HG03354 (cell line): ENCODE measurements at regions not wholly inside any gene's neighbourhood (a gene's known extent, or its start where the extent isn't known, plus 50 kb on each side); places are given as distances from the start of the nearest gene placed in this dataset.
"Not testable (repeated sequence)": the region's sequence is repeated elsewhere in the genome, so short reads cannot be mapped to it uniquely, and the experiment has no call there.

Source experiments
- ATAC-seq: cut with Tn5 transposase; IDR thresholded peaks from one replicate; pipeline ENCODE4 v1.9.1; 2021; ENCODE audit warnings: mild to moderate bottlenecking; ENCODE audit not compliant: unreplicated experiment, poor library complexity, severe bottlenecking

DNA sequence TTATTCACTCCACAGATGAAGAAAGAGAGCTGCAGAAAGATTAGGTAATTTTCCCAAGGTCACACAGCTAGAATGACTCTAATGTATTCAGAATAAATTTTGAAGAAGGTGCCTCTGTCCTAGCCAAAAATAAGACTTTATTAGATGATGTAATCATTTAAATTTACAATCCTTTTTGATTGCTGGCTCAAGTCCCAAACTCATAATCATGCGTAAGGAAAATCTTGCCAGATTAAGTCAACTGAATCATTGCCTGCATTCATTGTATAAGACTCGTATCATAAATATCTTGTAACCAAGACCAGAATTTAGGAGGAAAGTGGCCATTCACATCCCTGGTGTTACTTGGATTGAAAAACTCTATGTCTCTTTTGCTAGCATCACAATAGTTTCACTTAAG, 53.1 kb upstream of the STK39 start:
- ATAC-seq, result no peak

DNA sequence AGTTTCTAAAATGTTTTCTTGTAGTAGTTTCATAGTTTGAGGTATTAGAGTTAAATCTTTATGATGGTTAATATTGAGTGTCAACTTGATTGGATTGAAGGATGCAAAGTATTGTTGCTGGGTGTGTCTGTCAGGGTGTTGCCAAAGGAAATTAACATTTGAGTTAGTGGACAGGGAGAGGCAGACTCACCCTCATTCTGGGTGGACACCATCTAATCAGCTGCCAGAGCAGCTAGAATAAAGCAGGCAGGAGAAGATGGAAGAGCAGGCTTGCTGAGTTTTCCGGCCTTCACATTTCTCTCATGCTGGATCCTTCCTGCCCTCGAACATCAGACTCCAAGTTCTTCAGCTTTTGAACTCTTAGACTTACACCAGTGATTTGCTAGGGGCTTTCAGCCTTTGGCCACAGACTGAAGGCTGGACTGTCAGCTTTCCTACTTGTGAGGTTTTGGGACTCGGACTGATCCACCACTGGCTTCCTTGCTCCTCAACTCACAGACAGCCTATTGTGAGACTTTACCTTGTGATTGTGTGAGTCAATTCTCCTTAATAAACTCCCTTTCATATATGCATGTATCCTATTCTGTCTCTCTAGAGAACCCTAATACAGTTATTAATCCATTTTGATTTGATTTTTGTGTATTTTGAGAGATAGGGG, 56.8 kb upstream of the STK39 start:
- ATAC-seq, result no peak

DNA sequence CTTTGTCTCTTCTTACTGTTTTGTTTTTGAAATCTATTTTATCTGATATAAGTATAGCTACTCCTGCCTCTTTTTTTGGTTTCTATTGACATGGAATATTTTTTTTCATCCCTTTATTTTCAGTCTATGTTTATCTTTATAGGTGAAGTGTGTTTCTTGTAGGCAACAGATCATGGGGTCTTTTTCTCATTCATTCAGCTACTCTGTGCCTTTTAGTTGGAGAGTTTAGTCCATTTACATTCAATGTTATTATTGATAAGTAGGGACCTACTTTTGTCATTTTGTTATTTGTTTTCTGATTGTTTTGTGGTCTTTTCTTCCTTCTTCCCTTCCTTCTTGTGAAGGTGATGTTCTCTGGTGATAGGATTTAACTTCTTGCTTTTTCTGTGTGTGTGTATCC, 60.0 kb upstream of the STK39 start:
- no peak for ATAC-seq

DNA sequence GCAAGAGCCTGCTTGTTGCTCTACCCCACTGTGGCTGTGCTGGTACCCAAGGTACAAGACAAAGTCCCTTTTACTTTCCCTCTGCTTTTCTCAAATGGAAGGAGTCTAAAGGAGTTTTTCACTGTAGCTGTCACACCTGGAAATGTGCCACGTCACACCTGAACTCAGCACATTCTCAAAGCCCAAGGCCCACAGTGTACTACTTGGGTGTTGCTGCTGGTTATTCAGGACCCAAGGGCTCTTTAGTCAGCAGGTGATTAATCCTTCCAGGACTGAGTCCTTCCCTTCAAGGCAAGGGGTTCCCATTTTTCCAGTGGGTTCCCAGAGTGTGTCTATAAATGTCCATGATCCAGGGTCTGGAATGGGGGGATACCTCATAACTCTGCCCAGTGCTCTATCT, 63.2 kb upstream of the STK39 start:
- ATAC-seq, result no peak

DNA sequence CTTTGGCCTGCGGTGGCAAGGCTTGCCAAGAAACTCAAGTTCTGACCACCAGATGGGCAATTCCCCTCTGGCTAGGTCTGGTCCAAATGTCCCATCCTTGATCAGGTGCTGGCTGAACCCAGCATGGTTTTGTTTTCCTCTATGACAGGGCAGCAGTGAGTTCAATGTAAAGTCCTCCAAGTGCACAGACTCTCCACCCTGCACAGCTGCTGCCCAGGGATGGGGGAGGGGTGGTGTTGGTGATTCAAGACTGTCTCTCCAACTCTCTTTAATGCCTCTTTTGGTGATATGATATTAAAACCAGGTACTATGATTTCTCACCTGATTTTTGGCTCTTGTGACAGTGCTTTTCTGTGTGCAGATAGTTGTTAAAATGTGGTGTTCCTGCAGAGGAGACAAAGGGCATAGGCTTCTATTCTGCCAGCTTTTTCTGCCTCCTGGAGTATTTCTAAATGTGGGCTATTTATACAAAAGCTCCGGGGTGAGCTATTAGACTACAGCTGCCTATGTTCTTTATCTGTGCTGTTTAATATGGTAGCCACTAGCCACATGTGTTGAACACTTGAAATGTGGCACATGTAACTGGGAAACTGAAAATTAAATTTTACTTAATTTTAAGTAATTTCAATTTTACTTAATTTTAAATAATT, 64.0 kb upstream of the STK39 start:
- ATAC-seq, result no peak

DNA sequence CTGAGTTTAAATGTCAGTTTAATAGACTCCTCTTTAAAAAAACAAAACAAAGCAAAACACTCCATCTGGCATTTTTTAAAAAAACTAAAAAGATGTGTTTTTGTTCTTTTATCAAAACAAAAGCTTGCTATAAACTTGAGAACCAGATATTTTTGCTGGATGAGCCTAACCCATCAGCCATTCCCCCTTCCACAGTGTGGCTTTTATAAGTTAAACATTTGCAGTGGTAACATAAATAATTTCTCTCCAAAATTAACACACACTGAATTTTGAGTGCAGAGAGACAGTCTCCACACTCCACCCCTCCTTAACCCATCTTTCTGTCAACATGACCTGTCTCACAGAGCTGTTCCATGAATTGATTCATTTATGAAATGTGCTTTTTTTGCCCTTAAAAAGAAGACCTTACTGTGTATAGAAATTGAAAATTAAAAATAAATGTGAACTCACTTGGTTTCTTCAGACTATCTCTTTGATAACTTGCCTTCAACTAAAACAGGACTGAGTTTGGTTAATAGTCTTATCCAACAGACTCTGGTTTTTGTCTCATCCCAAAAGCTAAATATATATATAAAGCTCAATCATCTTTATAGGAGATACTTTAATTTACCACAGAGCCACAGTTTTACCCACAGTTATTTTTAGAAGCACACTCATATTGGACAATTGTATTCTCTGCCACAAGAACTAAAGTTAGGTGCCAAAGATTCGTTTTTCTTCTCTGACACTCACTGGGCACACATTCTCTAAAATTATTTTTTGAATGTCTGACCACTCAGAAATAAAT, 64.8 kb upstream of the STK39 start:
- no peak for ATAC-seq

DNA sequence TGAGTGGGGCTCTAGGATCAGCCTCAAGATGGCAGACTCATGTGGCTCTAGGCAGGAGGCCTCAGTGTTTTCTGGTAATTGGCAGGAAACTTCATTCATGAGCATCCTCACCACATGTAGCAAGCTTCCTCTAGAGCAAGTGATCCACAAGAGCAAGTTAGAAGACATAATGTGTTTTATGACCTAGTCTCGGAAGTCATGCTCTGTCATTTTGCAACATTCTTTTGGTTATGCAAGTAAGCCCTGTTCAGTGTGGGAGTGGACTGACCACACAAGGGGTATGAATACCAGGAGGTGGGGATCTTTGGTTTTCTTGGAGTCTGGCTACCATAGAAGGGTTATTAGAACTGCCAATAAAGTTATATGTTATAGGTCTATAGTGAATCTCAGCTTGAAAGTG, 66.8 kb upstream of the STK39 start:
- no peak for ATAC-seq

DNA sequence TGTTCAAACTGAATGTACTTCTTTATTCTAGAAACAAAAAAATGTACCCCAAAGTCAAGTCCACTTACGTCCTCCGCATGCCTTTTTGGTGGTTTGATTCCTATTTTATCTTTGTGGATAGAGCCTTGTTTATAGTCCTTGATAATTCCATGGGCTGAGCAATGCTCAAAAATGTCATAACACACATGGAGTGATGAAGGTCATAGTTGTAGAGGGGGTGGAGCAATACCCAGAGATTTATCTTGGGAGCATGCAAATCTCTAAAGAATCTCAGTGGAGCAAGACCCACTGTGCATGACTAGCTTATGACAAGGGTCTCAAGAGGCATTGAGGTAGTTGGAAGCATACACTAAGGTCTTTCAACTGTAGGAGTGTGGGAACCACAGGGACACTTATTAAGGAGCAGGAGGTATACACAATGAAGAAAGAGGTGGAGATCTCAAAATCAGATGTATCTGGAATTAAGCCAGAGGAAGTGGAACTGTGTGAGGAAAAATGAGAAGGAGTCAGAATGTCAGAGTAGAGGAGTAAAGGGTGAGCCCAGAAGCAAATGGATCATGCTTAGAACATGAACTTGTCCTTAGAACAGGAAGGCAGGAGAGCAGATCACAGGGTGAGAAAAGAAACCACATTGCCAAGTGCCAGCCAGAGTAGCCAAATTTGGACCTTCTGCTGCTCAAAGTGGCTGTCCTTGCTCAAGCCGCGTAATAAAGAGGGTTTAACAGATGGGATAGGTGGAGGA, 68.1 kb upstream of the STK39 start:
- no peak for ATAC-seq

DNA sequence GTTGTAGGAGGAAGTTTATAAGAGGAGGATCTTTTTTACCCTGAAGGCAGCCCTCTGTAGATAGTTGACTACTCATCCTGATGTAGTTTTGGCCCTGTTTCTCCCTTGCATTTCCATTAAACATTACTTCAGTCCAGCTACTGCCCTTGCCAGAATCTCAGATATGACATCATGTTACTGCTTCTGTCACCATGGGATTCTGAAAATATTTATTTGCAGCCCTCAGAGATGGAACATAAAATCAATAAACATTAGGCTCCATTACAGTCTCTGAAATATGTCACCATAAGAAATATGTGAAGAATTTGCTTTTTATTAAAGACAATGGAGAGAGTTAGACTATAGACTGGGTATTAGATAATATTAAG, 68.7 kb upstream of the STK39 start:
- no peak for ATAC-seq

DNA sequence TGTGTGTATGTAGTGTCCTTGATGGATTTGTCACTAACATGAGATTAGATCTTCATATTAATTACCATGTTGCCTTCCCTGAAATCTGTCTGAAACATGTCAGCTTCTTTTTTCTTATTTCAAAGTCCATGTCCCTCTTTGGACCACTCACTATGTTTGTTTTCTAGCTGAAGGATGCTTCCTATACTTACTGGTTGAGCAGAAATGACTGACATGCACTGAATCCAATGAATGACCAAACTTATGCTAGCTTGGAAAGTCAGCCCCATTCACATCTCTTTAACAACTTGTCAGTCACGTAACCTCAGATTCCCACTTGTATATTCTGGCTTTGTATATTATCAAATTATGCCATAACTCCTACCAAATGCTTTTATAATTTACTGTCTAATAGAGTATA, 69.9 kb upstream of the STK39 start:
- no peak for ATAC-seq

DNA sequence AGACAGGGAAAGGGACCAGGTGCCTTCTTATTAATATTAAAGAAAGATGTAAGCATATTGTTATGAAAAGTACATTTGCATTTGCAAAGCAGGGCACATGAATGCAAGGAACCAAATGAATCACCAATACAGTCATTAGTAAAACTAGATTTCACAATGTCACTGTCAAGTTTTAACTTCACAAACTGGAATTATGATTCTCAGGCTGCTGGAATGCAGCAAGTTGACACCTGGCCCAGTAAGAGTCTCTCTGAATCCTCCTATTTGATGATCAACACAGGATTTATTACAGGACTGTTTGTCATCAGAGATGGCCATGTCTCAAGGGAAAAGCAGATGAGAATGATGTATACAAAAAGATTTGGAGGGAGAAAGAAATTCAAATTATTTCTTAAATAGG, 72.9 kb upstream of the STK39 start:
- no peak for ATAC-seq

DNA sequence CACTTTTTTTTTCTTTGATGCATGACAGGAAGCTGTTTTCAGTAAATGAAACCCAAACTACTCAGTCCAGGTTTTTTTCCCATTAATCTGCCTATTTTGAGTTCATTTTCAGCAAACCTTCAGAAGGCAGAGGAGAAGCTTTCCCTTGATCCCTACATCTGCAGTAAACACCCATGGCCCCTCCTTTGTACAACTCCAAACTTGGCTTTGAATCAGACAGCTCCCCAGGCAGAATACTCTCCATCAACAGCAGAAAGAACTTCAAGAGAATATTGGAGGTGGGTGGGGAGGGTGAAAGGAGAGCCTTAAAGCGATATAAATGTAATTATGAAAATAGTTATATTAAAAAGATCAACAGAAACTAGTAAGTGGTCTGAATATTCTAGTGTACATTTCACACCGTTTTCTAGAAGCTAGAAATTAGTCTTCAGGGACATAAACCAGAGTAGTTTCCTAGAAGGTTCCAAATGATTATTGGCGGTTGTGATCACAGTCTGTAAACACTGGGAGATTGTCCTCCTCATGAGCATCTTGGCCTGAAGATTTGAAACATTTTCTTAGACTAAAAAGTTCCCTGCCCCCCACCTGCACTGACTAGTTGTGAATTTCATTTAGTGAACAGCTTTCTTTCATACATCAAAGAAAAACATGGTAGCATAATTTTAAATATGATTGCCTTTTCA, 75.1 kb upstream of the STK39 start:
- no peak for ATAC-seq

DNA sequence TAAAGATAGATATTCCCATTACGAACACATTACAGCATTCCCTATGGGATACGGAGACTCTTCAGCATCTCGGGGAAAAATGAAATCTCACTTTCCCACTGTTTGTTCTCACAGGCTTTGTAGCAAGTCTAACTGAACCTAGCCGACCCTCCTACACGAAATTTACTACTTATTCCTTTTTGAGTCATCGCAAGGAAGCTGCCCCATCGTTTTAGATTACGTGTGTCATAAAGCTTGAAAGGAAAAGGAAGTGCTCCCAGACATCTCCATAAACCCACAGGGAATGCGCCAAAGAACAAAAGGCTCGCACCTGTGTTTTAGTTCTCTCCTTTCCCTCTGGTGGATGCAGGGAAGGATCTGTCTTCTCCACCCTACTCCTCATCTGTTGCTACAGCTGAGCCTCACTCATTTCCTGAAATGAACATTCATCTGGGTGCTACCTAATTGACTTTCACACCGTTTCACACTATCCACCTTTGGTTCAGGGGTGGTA, 76.2 kb upstream of the STK39 start:
- ATAC-seq, result no peak

DNA sequence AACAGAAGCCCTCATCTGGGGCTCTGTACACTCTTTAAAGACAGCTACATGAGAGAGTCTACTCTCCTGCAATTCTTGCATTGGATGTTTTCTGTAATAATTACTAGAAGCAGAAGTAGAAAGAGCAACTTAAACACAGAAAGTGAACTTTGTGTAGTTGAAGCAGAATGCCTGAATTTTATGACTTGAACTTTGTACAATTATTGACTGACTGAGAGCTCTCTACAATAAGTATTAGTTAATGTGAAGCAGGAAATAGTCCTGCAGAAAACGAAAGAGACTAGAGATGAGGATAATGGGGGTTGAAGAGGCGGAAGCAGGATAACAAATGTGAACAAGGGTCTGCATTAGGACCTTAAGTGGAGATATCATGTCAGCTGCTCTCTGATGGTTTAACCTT, 79.2 kb upstream of the STK39 start:
- no peak for ATAC-seq

DNA sequence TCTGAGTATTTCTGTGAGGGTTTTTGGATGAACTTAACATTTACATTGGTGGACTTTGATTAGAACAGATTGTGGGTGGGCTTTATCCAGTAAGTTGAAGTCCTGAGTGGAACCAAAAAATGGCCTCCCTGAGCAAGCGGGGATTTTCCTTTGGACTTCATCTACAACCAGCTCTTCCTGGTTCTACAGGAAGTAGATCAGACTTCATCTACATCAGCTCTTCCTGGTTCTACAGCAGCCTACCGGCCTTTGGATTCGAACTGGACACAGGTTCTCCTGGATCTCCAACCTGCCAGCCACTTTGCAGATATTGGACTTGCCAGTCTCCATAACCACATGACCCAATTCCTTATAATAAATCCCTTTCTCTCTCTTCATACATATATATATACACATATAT, 79.9 kb upstream of the STK39 start:
- no peak for ATAC-seq

DNA sequence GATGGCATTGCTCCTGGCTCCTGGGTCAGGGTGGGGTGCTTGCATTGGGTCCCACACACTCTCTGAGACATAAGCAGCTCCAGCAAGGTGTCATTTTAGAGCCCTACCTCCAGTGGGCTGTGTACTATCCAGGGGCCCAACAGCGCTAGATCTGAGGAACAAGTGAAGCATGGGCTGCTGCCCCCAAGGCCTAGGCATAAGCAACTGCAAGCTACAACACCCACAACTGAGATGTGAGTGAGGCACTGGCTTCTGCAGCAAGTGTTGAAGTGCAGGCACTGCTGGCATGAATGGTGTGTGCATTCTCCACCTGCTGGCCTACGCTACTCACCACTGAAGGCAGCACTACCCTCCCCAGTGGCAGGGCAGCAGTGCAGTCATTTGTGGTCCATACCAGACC, 81.0 kb upstream of the STK39 start:
- ATAC-seq, result no peak

DNA sequence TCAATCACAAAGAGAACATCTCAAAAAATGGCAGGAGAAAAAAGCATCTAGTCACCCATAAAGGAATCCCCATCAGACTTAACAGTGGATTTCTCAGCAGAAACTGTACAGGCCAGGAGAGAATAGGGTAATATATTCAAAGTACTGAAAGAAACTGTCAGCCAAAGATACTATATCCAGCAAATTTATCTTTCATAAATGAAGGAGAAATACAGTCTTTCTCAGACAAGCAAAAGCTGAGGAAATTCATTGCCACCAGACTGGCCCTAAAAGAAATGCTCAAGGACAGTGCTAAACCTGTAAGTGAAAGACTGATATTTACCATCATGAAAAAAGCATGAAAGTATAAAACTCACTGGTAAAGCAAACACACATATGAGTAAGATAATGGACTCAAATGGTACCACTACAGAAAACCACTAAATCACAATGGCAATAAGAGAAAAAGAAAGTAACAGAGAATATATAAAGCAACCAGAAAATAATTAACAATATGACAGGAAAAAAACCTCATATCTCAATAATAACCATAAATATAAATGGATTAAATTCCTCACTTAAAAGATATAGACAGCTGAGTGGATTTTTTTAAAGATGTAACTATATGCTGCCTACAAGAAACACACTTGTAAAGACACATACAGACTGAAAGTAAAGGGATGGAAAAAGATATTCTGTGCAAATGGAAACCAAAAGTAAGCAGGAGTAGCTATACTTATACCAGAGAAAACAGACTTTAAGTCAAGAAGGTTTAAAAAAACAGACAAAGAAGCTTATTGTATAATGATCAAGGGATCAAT, 83.4 kb upstream of the STK39 start:
- no peak for ATAC-seq

DNA sequence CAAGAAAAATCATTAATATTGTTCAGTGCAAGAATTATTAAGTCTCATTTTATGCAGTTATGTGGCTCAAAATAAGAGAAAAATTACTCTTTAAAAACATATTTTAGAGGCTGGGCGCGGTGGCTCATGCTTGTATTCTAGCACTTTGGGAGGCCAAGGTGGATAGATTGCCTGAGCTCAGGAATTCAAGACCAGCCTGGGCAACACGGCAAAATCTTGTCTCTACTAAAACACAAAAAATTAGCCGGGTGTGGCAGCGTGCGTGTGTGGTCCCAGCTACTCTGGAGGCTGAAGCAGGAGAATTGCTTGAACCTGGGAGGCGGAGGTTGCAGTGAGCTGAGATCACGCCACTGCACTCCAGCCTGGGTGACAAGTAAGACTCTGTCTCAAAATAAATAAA, 87.9 kb upstream of the STK39 start:
- not testable (repeated sequence) for ATAC-seq

DNA sequence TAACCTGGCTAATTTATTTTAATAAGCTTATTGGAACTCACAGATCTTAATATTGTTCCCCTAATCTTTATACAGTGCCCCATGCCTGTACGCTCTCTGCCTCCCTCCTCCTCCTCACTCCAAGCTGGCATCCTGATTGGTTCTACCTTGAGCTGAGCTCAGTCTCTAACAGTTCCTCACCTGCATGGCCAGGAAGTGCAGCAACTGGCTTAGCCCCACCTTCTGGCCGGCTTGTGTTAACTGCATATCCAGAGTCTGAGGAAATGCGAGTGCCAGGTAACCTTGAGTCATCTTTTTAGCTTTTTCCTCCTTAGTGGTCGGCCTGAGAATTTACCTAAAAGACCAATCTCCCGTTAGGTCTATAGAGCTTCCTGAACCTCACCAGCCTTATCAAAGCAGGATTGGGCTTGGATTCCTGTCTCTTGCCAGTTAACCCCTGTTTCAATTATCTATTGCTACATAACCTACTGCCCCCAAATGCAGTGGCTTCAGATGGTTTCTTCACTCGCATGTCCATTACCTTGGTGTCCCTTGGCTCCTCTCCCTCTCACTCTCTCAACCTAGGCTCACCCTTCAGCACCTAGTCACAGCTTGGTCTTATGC, 89.5 kb upstream of the STK39 start:
- peak; percentile 62 for ATAC-seq
